ENCODE measurements at regions not wholly inside any gene's neighbourhood (a gene's known extent, or its start where the extent isn't known, plus 50 kb on each side); places are given as distances from the start of the nearest gene placed in this dataset.
"Not testable (repeated sequence)": the region's sequence is repeated elsewhere in the genome, so short reads cannot be mapped to it uniquely, and the experiment has no call there.

DNA sequence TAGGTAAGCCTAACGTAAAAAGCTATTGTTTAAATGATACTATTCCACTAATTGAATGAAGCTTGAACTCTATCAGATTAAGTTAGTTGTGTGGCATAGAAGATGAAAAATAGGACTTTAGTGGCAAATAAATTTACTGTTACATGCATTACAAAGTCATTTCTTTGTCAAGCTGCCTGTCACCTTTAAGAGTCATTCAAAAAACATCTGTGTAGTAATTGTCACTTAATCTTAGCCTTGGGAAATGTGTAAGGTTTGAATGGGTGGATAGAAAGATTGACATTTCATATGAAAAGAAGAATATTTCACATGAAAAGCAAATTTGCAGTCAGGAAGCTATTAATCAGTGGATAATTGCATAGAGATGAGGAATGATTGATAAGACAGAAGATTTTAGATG lies 473.5 kb downstream of the DNAH5 start:
- DNase-seq = no peak

DNA sequence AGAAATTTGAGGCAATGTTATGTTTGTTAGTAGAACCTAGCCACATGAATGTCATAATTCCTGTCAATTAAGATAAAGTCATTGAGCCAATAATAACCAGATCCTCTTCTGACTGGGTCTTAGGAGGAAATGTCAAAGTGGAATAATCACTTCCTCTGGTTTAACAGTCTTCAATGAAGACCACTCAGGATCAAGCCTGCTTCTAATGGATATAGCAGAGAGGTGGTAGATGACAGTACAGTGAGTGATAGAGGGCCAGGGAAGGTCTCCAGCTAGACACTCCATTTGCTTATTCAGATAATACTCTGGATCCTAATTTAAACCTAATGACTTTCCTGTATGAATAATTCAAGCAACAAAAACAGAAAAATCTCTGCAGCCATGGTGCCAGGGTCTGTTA lies 474.2 kb downstream of the DNAH5 start:
- no peak for DNase-seq

DNA sequence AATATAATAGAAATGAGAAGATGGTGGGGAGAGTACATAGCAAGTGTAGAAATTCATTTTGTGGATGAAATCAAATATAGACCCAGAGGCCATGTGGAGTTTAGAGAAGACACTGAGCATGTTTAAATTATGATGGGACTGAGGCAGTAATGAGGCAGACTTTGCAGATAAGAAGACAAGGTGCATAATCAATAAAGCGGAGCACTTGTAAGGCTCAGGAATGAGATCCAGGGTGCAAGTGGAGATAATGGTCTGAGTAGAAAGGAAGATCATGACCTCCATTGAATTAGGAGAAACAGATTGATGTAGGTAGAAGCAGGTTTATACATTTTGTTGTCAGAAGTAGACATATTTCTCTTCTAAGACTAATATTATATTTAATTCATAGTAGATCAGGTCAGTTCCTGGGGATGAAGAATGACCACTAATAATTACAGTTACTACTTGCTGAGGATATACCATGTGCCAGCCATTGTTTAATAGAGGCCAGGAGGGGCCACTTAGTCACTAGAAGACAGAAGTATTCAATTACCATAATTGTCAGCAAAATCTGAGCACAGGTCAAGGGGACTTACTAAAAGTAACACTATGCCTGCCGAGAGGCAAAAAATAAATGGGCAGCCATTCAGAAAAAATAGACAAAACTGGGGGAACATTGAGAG lies 479.8 kb downstream of the DNAH5 start:
- no peak for DNase-seq

DNA sequence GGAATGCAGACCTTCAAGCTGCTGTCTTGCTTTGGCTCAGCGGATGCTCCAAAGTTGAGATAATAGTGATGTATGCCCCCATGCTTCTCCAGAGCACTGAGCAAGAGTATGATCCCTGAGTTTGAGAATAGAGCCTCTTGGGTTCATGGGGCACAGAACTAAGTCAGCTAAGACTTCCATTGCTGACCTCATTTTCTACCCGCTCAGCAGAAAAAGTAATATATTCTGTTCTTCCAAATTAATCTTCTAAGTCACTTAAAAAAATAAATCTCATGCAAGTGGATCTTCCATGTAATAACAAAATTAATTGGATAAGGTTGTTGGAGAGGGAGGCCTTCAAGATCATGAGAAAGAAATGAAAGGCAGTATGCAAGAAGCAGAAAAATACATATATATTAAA lies 483.9 kb downstream of the DNAH5 start:
- no peak for DNase-seq

DNA sequence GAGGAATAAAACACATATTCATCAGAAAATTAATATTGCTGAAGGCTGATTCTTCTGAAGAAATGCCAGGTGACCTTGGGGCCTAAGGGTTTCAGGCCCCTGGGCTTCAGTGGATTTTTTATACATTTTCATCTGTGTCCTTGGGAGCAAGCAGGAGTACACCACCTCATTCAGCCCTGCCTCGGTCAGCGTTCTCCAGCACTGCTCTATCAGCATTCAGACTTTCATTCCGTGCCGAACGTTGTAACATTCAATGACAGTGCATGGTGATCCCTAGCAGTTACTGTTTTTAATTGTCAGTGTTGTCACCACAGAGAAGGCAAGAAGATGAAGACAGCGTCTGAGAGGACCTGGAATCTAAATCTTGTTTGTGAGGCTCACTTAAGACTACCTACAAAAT lies 490.4 kb downstream of the DNAH5 start:
- no peak for DNase-seq

- DNase-seq = no peak
Observed at GRCh38 chr5:13448843-13449242, 495.6 kb downstream of the DNAH5 start.

DNA sequence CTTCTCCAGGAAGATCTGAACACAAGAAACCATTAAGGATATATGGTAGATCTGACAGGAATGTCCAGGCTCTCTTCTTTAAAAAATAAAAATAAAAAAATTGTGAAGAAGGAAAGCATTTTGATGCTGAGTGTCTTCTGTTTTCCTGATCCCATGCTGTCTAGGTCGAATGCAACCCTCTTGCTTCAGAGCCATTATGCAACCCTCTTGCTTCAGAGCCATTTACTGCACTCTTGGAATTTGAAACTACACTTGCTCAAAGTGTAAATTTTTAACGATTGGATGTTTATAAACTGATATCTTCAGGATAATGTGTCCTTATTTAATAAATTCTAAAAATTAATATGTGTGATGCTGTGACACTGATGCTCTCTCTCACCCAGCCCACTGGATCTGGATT lies 505.1 kb downstream of the DNAH5 start:
- no peak for DNase-seq

- no peak for DNase-seq
Observed at GRCh38 chr5:13427827-13428557, 516.5 kb downstream of the DNAH5 start.

GRCh38 chr5:13412040-13412595 lies 532.4 kb downstream of the DNAH5 start:
- no peak for DNase-seq

DNA sequence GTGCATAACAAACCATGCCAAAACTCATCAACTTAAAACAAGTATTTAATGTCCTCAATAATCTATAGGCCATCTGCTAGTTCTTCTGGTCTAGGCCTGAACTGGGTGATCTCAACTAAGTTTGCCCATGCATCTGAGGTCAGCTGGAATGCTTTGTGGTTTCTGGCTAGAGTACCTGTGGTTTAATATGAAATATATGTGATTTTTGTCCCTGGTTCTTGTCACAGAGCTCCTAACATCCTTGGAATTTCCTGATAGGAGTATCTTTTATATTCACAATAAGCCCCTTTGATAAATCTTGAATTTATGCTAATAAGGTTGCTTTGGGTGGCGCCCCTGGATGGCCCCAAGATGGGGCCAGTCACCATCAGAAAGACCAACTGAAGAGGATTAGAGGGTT lies 535.9 kb downstream of the DNAH5 start:
- no peak for DNase-seq

DNA sequence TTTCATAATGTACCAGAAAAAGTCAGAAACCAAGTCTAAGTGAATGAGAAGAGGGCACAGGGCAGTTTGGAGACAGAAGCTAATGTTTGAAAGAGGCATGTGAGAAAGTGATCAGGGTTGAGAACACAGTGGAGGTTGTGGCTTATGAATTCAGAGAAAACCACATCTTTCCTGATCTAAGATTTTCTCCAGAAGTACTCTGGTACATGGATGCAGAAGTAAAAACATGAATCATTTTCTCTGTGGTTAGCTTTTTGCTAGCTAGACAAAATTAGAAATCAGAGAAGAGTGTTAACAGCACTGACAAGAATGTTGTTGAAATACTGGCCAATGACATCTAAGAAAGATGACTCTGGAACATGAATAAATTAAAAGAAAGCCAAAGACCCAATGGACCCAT lies 541.1 kb downstream of the DNAH5 start:
- DNase-seq = no peak

DNA sequence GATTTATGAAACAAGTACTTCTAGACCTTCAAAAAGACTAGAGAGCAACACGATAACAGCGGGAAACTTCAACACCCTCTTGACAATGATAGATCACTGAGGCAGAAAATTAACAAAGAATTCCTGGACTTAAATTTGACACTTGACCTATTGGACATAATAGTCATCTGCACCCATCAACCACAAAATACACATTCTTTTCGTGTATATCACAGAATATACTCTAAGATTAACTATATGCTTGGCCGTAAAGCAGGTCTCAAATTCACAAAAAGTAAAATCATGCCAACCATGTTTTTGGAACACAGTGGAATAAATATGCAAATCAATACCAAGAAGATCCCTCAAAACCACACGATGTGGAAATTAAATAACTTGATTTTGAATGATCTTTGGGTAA lies 559.4 kb downstream of the DNAH5 start:
- DNase-seq = no peak

- DNase-seq = no peak
Observed at GRCh38 chr5:13382232-13382631, 562.3 kb downstream of the DNAH5 start.

DNA sequence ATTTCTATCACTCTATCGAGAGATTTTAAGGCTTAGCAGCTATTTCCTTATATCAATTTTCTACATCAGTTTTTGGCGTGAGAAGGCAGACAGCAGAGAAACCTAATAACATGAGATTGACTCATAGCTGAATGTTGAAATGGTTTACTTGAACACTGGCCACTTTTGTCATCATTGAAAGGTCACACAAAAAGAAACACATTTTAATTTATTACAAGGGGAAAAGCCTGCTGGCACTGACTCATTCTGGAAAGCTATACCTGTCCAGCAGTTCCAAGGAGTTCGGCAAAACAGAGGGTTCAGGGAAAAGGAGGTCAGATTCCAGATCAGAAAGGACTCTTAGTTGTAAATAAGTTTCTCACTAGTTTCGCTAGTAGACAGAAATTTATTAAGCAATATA lies 566.4 kb downstream of the DNAH5 start:
- DNase-seq = no peak

DNA sequence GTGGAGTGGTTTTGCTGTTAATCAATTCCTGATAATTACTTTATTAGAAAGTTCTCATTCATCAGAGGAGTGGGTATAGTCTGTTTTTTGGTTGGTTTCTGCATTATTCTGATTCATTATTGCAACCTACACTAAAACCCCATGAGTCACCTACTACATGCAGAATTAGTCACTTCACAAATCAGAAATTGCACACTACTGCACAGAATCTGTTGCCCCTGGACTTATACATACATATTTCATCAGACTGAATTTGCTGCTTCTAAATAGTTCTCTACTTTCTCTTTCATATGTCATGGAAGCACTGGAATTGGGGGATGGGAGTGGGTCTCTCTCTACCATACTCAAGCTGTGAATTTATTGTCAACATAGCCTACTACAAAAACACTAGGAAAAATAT lies 585.1 kb downstream of the DNAH5 start:
- no peak for DNase-seq

GRCh38 chr5:13358342-13358741 lies 586.1 kb downstream of the DNAH5 start:
- DNase-seq = no peak

DNA sequence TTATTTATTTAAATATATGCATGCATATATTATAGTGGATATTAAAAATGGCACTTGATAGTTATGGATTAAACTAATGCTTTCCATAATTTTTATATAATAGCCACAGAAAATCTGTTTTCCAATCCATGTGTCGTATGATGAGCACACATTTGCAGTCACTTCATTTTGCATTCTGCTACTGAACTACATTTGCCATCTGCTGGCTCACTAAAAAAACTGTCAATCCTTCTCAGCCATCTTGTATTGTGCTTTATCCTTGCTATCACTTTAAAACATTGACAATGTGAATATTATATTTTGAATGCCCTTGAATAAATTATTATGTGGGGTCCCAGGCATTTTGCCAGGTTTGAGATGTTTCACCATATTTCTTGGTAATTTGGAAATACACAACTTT lies 586.6 kb downstream of the DNAH5 start:
- DNase-seq = peak in 1 of 2 experiments; percentile 29

GRCh38 chr5:13356226-13356625 lies 588.3 kb downstream of the DNAH5 start:
- no peak for DNase-seq

DNA sequence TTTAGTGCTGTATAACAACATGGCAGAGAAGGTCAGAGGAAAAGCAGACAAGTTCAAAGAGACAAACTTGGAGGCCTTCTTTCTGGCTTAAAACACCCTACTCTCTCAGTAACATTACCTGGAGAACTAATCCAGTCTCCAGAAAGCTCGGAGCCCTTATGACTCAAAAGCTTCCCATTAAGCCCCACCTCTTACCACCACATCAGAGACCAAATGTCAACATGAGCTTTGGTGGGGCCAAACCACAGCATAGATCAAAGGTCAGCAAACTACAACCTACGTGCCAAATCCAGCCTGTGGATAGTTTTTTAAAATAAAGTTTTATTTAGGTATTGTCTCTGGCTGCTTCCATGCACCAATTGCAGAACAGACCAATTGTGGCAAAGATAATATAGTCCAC lies 589.9 kb downstream of the DNAH5 start:
- DNase-seq = no peak

DNA sequence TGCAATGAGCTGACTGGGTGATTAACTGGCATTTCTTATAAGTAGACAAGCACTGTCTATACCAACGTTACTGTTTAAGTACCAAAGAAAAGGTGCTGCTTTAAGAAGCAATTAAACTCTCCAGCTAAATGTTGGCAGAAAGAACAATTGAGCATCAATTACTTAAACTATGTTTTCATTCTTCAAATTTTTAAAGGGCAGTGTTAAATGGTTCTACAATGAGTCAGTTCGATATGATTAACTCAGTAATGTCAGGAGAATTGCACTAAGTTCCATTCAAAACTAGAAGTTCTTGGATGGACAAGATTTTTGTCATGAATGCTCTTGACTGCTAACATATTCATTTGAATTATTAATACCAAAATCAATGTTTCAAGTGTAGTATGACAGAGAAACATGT lies 593.7 kb downstream of the DNAH5 start:
- DNase-seq = no peak

DNA sequence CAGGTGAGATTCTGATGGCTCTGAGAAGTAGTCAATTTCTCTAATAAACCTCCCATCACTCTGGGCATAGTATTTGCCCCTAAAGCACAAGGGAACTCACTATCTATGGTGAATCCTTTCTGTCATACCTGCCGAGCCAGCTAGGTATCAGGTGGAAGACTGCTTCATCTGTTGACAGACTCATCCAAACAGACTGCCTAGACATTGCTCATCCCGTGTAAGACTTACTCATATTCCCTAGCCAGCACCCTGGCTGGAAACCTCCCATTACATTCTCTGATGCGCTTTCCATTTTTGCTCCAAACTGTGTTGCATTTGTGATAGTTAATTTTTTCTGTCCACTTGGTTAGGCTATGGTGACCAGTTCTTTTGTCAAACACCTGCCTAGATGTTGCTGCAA lies 595.9 kb downstream of the DNAH5 start:
- no peak for DNase-seq

DNA sequence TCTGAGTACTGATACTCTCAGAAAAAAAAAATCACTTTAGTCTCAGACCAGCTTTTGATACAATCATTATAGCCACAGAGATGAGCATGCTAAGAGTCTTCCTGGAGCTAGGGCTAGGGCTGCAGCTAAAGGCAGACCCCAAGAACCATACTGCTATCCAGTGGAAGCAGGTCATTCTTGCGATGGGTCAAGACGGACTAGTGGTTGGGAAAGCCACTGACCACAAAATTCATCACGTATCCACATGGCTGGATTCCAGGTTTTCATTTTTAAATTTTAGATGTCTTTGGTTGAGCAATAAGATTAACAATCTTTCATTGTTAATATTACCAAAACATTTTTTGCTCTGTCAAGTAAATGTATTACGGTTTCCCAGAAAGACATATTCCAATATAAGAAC lies 598.1 kb downstream of the DNAH5 start:
- DNase-seq = no peak

- no peak for DNase-seq
Observed at GRCh38 chr5:13339093-13339492, 605.4 kb downstream of the DNAH5 start.

DNA sequence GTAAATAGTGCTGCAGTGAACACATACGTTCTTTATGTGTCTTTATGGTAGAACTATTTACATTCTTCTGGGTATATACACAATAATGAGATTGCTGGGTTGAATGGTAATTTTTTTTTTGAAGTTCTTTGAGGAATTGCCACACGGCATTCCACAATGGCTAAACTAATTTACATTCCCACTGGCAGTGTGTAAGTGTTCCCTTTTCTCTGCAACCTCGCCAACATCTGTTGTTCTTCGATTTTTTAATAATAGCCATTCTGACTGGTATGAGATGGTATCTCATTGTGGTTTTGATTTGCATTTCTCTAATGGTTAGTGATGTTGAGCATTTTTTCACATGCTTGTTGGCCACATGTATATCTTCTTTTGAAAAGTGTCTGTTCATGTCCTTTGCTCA lies 609.5 kb downstream of the DNAH5 start:
- not testable (repeated sequence) for DNase-seq

DNA sequence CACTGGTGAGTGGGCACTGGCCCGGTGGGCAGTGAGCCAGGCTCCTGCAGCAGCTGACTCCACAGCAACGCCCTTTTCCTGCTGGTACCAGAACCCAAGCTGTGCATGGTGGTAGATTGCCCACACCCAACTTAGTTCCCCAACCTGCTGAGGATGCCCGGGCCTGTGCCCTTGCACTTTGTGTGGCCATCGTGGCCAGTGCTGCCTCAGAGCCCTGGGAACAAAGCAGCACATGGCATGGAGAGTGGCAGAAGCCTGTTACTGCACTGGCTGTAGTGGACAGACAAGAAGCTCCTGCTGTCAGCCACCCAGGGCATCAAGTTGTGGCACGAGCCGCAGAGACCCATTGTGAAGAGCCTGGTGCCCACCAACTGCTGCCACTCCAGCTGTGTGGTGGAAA lies 612.9 kb downstream of the DNAH5 start:
- no peak for DNase-seq

Measured in NCI-H446 (cell line).